ENCODE measurements at regions not wholly inside any gene's neighbourhood (a gene's known extent, or its start where the extent isn't known, plus 50 kb on each side); places are given as distances from the start of the nearest gene placed in this dataset.
"Not testable (repeated sequence)": the region's sequence is repeated elsewhere in the genome, so short reads cannot be mapped to it uniquely, and the experiment has no call there.

- DNase-seq (ENCODE audit: low read depth) = no peak
Measured at GRCh38 chr9:27817747-27818146, 244.5 kb upstream of the C9orf72 start.

GRCh38 chr9:27818348-27818747 is 245.1 kb upstream of the C9orf72 start:
- no peak for DNase-seq (ENCODE audit: low read depth)

GRCh38 chr9:27828908-27829307 is 255.6 kb upstream of the C9orf72 start:
- DNase-seq (ENCODE audit: low read depth) = no peak

GRCh38 chr9:27829621-27830020 is 256.3 kb upstream of the C9orf72 start:
- DNase-seq (ENCODE audit: low read depth) = no peak

- not testable (repeated sequence) for DNase-seq (ENCODE audit: low read depth)
Measured at GRCh38 chr9:27832108-27832507, 258.8 kb upstream of the C9orf72 start.

- no peak for DNase-seq (ENCODE audit: low read depth)
Measured at GRCh38 chr9:27835286-27835685, 262.0 kb upstream of the C9orf72 start.

- DNase-seq (ENCODE audit: low read depth) = no peak
Measured at GRCh38 chr9:27835746-27836145, 262.5 kb upstream of the C9orf72 start.

GRCh38 chr9:27836661-27837401 is 263.6 kb upstream of the C9orf72 start:
- DNase-seq (ENCODE audit: low read depth) = no peak

GRCh38 chr9:27838876-27839275 is 265.6 kb upstream of the C9orf72 start:
- DNase-seq (ENCODE audit: low read depth) = no peak

GRCh38 chr9:27839767-27840166 is 266.5 kb upstream of the C9orf72 start:
- not testable (repeated sequence) for DNase-seq (ENCODE audit: low read depth)

GRCh38 chr9:27844797-27845196 is 271.5 kb upstream of the C9orf72 start:
- DNase-seq (ENCODE audit: low read depth) = no peak

- no peak for DNase-seq (ENCODE audit: low read depth)
Measured at GRCh38 chr9:27847380-27847779, 274.1 kb upstream of the C9orf72 start.

GRCh38 chr9:27847818-27848217 is 274.5 kb upstream of the C9orf72 start:
- no peak for DNase-seq (ENCODE audit: low read depth)

- DNase-seq (ENCODE audit: low read depth) = no peak
Measured at GRCh38 chr9:27848315-27848714, 275.0 kb upstream of the C9orf72 start.

- no peak for DNase-seq (ENCODE audit: low read depth)
Measured at GRCh38 chr9:27851858-27852257, 278.6 kb upstream of the C9orf72 start.

- DNase-seq (ENCODE audit: low read depth) = no peak
Measured at GRCh38 chr9:27853529-27853928, 280.2 kb upstream of the C9orf72 start.

GRCh38 chr9:27856054-27856453 is 282.8 kb upstream of the C9orf72 start:
- no peak for DNase-seq (ENCODE audit: low read depth)

GRCh38 chr9:27856748-27857147 is 283.5 kb upstream of the C9orf72 start:
- no peak for DNase-seq (ENCODE audit: low read depth)

- DNase-seq (ENCODE audit: low read depth) = no peak
Measured at GRCh38 chr9:27861887-27862286, 288.6 kb upstream of the C9orf72 start.

GRCh38 chr9:27864644-27865438 is 291.6 kb upstream of the C9orf72 start:
- DNase-seq (ENCODE audit: low read depth) = no peak

GRCh38 chr9:27866741-27867140 is 293.5 kb upstream of the C9orf72 start:
- no peak for DNase-seq (ENCODE audit: low read depth)

- DNase-seq (ENCODE audit: low read depth) = no peak
Measured at GRCh38 chr9:27870404-27870803, 297.1 kb upstream of the C9orf72 start.

- DNase-seq (ENCODE audit: low read depth) = no peak
Measured at GRCh38 chr9:27880156-27880555, 306.9 kb upstream of the C9orf72 start.

- no peak for DNase-seq (ENCODE audit: low read depth)
Measured at GRCh38 chr9:27880635-27881034, 307.4 kb upstream of the C9orf72 start.
